Prostate gland (tissue), 2 donors: ENCODE measurements at regions not wholly inside any gene's neighbourhood (a gene's known extent, or its start where the extent isn't known, plus 50 kb on each side); places are given as distances from the start of the nearest gene placed in this dataset.

ENCODE experiments used
- DNase-seq: peaks from one replicate; pipeline ENCODE4 v3.0.0-alpha.2; 2019; ENCODE audit warnings: low spot score
- H3K27ac ChIP-seq, 2 donors: fragments of 200-600 bp; sonication (generic); 2 replicates each; pipeline ENCODE4 v1.5.1; 2017 to 2019
- H3K27me3 ChIP-seq: fragments of 200-600 bp; sonication (generic); replicated peaks from 2 replicates; pipeline ENCODE4 v1.5.1; 2019; ENCODE audit not compliant: insufficient read depth
- H3K36me3 ChIP-seq, 2 donors: fragments of 200-600 bp; sonication (generic); 1 replicate in 1 of 2; 2 replicates in 1 of 2; pipeline versions ENCODE4 v1.5.1 to v1.8.1; 2017 to 2019
- H3K4me1 ChIP-seq: fragments of 200-600 bp; sonication (generic); replicated peaks from 2 replicates; pipeline ENCODE4 v1.5.1; 2019
- H3K4me3 ChIP-seq, 2 donors: fragments of 200-600 bp; sonication (generic); 2 replicates each; pipeline ENCODE4 v1.5.1; 2017 to 2019
- H3K9me3 ChIP-seq: fragments of 200-600 bp; sonication (generic); 2 replicates; pipeline ENCODE4 v1.5.1; 2017
- CTCF ChIP-seq, 4 experiments: fragments of 200-600 bp in 2 of 4; fragments of 450-650 bp in 2 of 4; sonication (generic) in 2 of 4; IDR thresholded peaks; 1 replicate in 3 of 4; 2 replicates in 1 of 4; pipeline ENCODE4 v1.5.1; 2016 to 2019; ENCODE audit warnings: antibody characterized with exemption in 4 of 4, mild to moderate bottlenecking in 2 of 4, moderate library complexity in 2 of 4
- POLR2A ChIP-seq: fragments of 450-650 bp; IDR thresholded peaks from one replicate; pipeline ENCODE4 v1.6.1; 2016; ENCODE audit warnings: antibody characterized with exemption, mild to moderate bottlenecking
- POLR2AphosphoS5 ChIP-seq: sonication (generic); formaldehyde crosslinking; IDR thresholded peaks from one replicate; pipeline ENCODE4 v1.6.1; 2017; ENCODE audit warnings: antibody characterized with exemption
- whole genome bisulfite sequencing: methylation state at CpG from one replicate; pipeline ENCODE4 v1.1.5; 2018; 5-methylcytosine and 5-hydroxymethylcytosine counted together
- intact Hi-C: fragments of 100-400 bp; cut with DNase I; formaldehyde crosslinking; loops from one replicate; pipeline ENCODE4 v1.14.2; 2022

- no peak for DNase-seq
- no peak for TF ChIP-seq POLR2AphosphoS5
- TF ChIP-seq POLR2A, result no peak
- no peak for TF ChIP-seq CTCF (IDR thresholded peaks at IDR 0.05)
- H3K27ac ChIP-seq, result no peak overlapping the region
- no peaks in the 10 kb centered on the region for H3K9me3 ChIP-seq
- intact Hi-C loops, result no loop called here
- WGBS, result 86% methylated on average over 6 of the region's 6 CpGs
- H3K27me3 ChIP-seq, result no peaks in the 10 kb centered on the region
- H3K4me1 ChIP-seq, result no peaks in the 10 kb centered on the region
- H3K36me3 ChIP-seq, result no peaks in the 10 kb centered on the region
- H3K4me3 ChIP-seq, result no peak overlapping the region
These were observed 351.5 kb downstream of the KLF12 start for GRCh38 chr13:73782450-73783449.

- no peaks in the 10 kb centered on the region for H3K36me3 ChIP-seq
- no peak for TF ChIP-seq POLR2A
- TF ChIP-seq POLR2AphosphoS5, result no peak
- no peak for TF ChIP-seq CTCF (IDR thresholded peaks at IDR 0.05)
- no peak for DNase-seq
- H3K4me1 ChIP-seq, result no peaks in the 10 kb centered on the region
- H3K4me3 ChIP-seq, result no peak overlapping the region
- intact Hi-C loops, result no loop called here
- H3K27ac ChIP-seq, result no peak overlapping the region
- no peaks in the 10 kb centered on the region for H3K27me3 ChIP-seq
- no peaks in the 10 kb centered on the region for H3K9me3 ChIP-seq
These were observed 352.8 kb downstream of the KLF12 start for GRCh38 chr13:73781384-73781783.

- Histone ChIP-seq H3K9me3 (no peaks in the 10 kb centered on the region), H3K4me3 (no peak overlapping the region), H3K27me3 (no peaks in the 10 kb centered on the region), H3K4me1 (no peaks in the 10 kb centered on the region), H3K27ac (no peak overlapping the region), H3K36me3 (no peaks in the 10 kb centered on the region)
- intact Hi-C loops, result no loop called here
- no peak for TF ChIP-seq CTCF (IDR thresholded peaks at IDR 0.05)
- TF ChIP-seq POLR2A, result no peak
- no peak for TF ChIP-seq POLR2AphosphoS5
- DNase-seq, result no peak
- 92% methylated on average over 1 of the region's 1 CpG for WGBS
These were observed 354.3 kb downstream of the KLF12 start for GRCh38 chr13:73779881-73780280.

GRCh38 chr13:73778242-73778864, 355.9 kb downstream of the KLF12 start:
- no peak overlapping the region for H3K4me3 ChIP-seq
- DNase-seq, result no peak
- no peaks in the 10 kb centered on the region for H3K9me3 ChIP-seq
- H3K27ac ChIP-seq, result no peak overlapping the region
- intact Hi-C loops, result no loop called here
- no peak for TF ChIP-seq CTCF (IDR thresholded peaks at IDR 0.05)
- no peak for TF ChIP-seq POLR2A
- no peak for TF ChIP-seq POLR2AphosphoS5
- H3K36me3 ChIP-seq, result no peaks in the 10 kb centered on the region
- WGBS, result 84% methylated on average over 17 of the region's 17 CpGs
- no peaks in the 10 kb centered on the region for H3K27me3 ChIP-seq
- no peaks in the 10 kb centered on the region for H3K4me1 ChIP-seq
